Erythroblast (primary cell): ENCODE measurements at regions not wholly inside any gene's neighbourhood (a gene's known extent, or its start where the extent isn't known, plus 50 kb on each side); places are given as distances from the start of the nearest gene placed in this dataset.

Experiments used
- GATA1 ChIP-seq: IDR thresholded peaks from 2 replicates; pipeline ENCODE4 v1.6.1; 2011; ENCODE audit warnings: low read depth, mild to moderate bottlenecking, control low read depth, low read length, moderate library complexity
- POLR2A ChIP-seq: IDR thresholded peaks from 2 replicates; pipeline ENCODE4 v1.6.1; 2011; ENCODE audit warnings: mild to moderate bottlenecking, low read length

GRCh38 chr22:25509374-25509791 is 55.1 kb upstream of the GRK3 start:
- TF ChIP-seq POLR2A (no peak), GATA1 (no peak)
